HFF-Myc (cell line): ENCODE measurements at regions not wholly inside any gene's neighbourhood (a gene's known extent, or its start where the extent isn't known, plus 50 kb on each side); places are given as distances from the start of the nearest gene placed in this dataset.

Experiments
- DNase-seq: peaks from one replicate; pipeline ENCODE4 v3.0.0-alpha.2; 2011; ENCODE audit warnings: low read depth; ENCODE audit errors: extremely low read depth
- H3K4me3 ChIP-seq: replicated peaks from 2 replicates; pipeline ENCODE4 v1.5.1; 2011; ENCODE audit warnings: low read depth, mild to moderate bottlenecking, control low read depth, low read length
- CTCF ChIP-seq: IDR thresholded peaks from 2 replicates; pipeline ENCODE4 v1.5.1; 2012; ENCODE audit warnings: mild to moderate bottlenecking, low read depth, low read length, control low read depth; ENCODE audit errors: missing control alignments

- TF ChIP-seq CTCF: no peak
- H3K4me3 ChIP-seq: no peak overlapping the region
- DNase-seq: no peak
Observed at GRCh38 chr5:117252566-117252965, 677.9 kb upstream of the SEMA6A start.

GRCh38 chr5:117249086-117249815, 674.6 kb upstream of the SEMA6A start:
- H3K4me3 ChIP-seq: no peak overlapping the region
- DNase-seq: no peak
- TF ChIP-seq CTCF: no peak

GRCh38 chr5:117246424-117246823, 671.8 kb upstream of the SEMA6A start:
- no peak for TF ChIP-seq CTCF
- H3K4me3 ChIP-seq: no peak overlapping the region
- no peak for DNase-seq

GRCh38 chr5:117245130-117245529, 670.5 kb upstream of the SEMA6A start:
- H3K4me3 ChIP-seq: no peak overlapping the region
- TF ChIP-seq CTCF: no peak
- DNase-seq: no peak

GRCh38 chr5:117242028-117242427, 667.4 kb upstream of the SEMA6A start:
- no peak for TF ChIP-seq CTCF
- H3K4me3 ChIP-seq: no peak overlapping the region
- no peak for DNase-seq

GRCh38 chr5:117236941-117237340, 662.3 kb upstream of the SEMA6A start:
- no peak overlapping the region for H3K4me3 ChIP-seq
- TF ChIP-seq CTCF: no peak
- no peak for DNase-seq

- TF ChIP-seq CTCF: no peak
- H3K4me3 ChIP-seq: no peak overlapping the region
- DNase-seq: no peak
Observed at GRCh38 chr5:117235786-117236185, 661.2 kb upstream of the SEMA6A start.
